Retinal pigment epithelial cell (primary cell): ENCODE measurements at regions not wholly inside any gene's neighbourhood (a gene's known extent, or its start where the extent isn't known, plus 50 kb on each side); places are given as distances from the start of the nearest gene placed in this dataset.
"Not testable (repeated sequence)": the region's sequence is repeated elsewhere in the genome, so short reads cannot be mapped to it uniquely, and the experiment has no call there.

ENCODE experiments used
- DNase-seq: peaks from one replicate; pipeline ENCODE4 v3.0.0-alpha.2; 2010; ENCODE audit warnings: low read depth
- H3K4me3 ChIP-seq: 2 replicates; pipeline ENCODE4 v1.5.1; 2011; ENCODE audit warnings: mild to moderate bottlenecking, low read length, control low read depth, moderate library complexity
- TF ChIP-seq, protein P1 (sequence below): conservative IDR thresholded peaks from 2 replicates; pipeline ENCODE4 v1.5.1; 2011; ENCODE audit warnings: low read depth, low read length, control low read depth, inconsistent platforms

DNA sequence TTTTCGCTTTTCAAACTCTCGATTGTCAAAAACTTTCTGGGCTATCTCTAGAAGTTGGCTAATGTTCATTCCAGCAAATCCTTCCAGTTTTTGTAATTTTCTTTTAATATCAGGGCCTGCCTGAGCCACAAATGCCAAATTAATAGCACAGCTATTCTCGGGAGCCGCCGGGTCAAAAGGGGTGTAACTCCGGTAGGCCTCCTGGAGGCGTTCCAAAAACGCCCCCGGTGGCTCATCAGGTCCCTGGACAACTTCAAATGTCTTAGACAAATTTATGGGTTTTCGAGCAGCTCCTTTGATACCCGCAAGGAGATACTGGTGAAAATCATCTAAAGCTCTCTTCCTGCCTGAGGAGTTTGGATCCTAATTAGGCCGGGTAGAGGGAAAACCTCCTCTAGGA is 117.9 kb upstream of the PZP start:
- no peak for DNase-seq
- H3K4me3 ChIP-seq: no peak overlapping the region
- TF ChIP-seq, protein P1, sequence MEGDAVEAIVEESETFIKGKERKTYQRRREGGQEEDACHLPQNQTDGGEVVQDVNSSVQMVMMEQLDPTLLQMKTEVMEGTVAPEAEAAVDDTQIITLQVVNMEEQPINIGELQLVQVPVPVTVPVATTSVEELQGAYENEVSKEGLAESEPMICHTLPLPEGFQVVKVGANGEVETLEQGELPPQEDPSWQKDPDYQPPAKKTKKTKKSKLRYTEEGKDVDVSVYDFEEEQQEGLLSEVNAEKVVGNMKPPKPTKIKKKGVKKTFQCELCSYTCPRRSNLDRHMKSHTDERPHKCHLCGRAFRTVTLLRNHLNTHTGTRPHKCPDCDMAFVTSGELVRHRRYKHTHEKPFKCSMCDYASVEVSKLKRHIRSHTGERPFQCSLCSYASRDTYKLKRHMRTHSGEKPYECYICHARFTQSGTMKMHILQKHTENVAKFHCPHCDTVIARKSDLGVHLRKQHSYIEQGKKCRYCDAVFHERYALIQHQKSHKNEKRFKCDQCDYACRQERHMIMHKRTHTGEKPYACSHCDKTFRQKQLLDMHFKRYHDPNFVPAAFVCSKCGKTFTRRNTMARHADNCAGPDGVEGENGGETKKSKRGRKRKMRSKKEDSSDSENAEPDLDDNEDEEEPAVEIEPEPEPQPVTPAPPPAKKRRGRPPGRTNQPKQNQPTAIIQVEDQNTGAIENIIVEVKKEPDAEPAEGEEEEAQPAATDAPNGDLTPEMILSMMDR: no peak

DNA sequence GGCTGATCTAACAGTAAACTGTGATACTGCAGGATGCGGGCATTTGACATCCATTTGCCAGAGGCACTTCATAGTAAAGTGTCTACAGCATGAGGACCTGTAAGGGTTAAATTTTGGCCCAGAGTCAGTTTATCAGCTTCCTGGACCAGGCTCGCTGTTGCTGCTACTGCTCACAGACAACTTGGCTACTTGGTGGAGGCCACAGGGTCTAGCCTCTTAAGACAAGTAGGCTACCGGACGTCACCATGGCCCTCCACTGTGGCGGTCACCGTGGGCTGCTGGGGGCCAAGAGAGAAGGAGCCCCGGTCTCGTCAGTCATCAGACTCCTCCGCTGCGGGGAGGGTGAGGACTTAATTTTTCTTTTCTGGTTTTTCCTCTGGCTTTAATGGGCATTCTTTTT is 117.3 kb upstream of the PZP start:
- TF ChIP-seq, protein P1: no peak
- DNase-seq: no peak
- no peak overlapping the region for H3K4me3 ChIP-seq

DNA sequence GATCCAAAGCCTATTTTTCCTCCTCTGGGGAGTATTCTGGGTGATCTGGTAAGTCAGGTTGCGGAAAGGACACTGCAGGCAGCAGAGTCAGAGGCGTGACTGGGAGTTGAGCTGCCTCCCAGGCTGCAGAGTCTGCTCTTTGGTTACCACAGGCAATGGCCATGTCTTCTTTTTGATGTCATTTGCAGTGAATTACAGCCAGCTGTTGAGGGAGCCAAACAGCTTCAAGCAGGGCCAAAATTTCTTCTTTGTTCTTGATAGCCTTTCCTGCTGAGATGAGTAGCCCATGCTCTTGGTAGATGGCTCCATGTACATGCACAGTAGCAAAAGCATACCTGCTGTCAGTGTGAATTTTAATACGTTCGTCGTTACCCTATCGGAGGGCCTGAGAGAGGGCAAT is 116.6 kb upstream of the PZP start:
- no peak overlapping the region for H3K4me3 ChIP-seq
- TF ChIP-seq, protein P1: no peak

DNA sequence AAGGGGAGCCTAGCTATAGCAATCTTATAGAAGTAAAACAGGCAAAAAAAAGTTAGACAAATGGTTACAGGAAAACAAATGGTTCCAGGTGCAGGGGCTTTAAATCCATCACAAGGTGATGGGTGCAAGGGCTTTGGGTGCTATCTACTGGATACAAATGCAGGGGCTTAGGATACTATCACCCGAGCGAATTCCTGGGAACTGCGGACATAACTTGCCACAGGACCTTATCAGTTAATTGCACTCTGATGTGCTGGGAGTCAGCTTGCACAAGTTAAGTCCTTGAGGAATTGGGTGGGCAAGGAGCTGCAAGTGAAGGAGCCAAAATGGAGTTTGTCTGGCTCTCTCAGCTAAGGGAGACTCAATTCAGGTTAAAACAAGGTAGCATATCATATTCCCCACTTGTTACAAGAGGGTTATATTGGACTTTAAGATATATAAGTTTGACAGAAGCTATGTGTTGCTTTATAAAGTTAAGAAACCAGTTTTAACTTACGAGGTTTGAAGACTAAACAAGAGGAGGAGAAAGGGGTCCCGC is 115.0 kb upstream of the PZP start:
- no peak overlapping the region for H3K4me3 ChIP-seq
- TF ChIP-seq, protein P1: no peak
- DNase-seq: no peak

More for the DNA sequence above, 116.6 kb upstream of the PZP start:
- no peak for DNase-seq

- DNase-seq: no peak
- H3K4me3 ChIP-seq: no peak overlapping the region
- TF ChIP-seq, protein P1: no peak
Observed at GRCh38 chr12:9319842-9320173, 111.6 kb upstream of the PZP start.

DNA sequence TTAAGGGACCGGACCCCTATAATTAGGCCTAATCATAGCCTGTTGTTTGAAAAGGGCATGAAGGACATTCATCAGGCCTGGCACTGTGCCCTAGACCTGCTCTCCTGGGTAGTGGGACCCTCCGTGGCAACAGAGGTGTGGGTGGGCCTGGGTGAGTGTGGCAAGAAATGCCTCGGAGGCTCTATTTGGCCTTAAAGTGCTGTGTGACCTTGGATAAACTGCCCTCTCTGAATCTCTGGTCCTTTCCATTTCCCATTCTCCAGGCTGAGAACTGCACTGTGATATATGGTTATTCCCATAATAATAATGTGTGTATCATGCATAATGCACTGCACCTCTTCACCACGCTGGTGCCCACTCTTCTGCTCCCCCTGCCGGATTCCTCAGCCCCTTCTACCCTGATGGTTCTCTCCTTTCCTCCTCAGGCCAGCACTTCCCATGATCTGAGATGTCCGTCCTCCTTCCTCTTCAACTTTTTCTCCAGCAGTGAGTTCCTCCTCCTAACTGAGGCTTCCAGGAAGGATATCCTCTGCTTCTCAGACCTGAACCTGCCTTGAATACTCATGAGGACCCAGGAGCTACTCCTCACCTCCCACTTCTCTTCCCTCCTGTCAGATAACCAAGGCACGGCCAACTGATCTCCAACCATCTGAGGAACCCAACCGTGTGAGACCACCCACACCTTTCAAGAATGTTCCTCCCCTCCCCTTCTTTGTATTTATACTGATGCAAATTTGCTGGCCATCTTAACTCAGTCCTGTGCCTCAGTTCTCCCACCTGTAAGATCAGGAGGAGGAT is 111.0 kb upstream of the PZP start:
- DNase-seq: no peak
- H3K4me3 ChIP-seq: no peak overlapping the region
- TF ChIP-seq, protein P1: peak; percentile 33

DNA sequence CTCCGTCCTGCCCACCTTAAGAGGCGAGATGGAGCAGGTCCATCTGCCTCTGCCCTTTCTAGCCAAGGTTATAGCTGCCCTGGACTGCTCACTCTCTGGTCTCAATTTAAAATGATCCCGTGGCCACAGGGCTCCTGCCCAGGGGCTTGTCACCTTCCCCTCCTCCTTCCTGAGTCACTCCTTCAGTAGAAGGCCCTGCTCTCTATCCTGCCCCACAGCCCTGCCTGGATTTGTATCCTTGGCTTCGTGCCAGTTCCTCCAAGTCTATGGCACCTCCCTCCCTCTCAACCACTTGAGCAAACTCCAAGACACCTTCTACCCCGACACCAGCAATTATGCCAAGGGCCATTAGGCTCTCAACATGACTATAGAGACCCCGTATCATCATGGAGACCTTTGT is 105.3 kb upstream of the PZP start:
- not testable (repeated sequence) for DNase-seq

GRCh38 chr12:9312406-9313392 is 104.5 kb upstream of the PZP start:
- not testable (repeated sequence) for DNase-seq

More for the DNA sequence above, 105.3 kb upstream of the PZP start:
- not testable (repeated sequence) for H3K4me3 ChIP-seq

DNA sequence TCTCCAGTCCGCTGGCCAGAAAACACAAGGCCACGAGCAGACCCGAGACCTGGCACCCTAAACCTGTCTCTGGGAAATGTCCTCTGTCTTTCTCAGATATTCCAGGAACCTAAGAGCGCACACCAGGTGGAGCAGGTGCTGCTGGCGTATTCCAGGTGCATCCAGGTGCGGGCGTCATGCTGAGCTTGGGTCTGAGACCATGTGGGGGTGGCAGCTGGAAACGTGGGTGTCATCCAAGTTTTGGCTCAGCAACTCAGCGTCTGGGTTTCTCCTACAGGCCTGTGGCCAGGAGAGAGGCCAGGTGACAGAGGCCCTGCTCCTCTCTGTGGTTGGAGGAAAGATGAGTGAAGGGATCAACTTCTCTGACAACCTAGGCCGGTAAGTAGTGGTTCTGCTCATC is 103.3 kb upstream of the PZP start:
- DNase-seq, H3K4me3 ChIP-seq: not testable (repeated sequence)

More at GRCh38 chr12:9312406-9313392, 104.5 kb upstream of the PZP start:
- H3K4me3 ChIP-seq: not testable (repeated sequence)

- H3K4me3 ChIP-seq, DNase-seq: not testable (repeated sequence)
Observed at GRCh38 chr12:9310645-9311044, 102.5 kb upstream of the PZP start.

GRCh38 chr12:9309749-9310148 is 101.6 kb upstream of the PZP start:
- not testable (repeated sequence) for H3K4me3 ChIP-seq, DNase-seq
